Mesenchymal stem cell (in vitro differentiated cells and primary cell): ENCODE measurements at regions not wholly inside any gene's neighbourhood (a gene's known extent, or its start where the extent isn't known, plus 50 kb on each side); places are given as distances from the start of the nearest gene placed in this dataset.

Source experiments
- DNase-seq: peaks from one replicate; pipeline ENCODE4 v3.0.0-alpha.2; 2013
- H2AFZ ChIP-seq: one replicate; pipeline ENCODE4 v1.6.1; 2013; ENCODE audit warnings: low read depth, mild to moderate bottlenecking, control low read depth, inconsistent platforms, low read length, moderate library complexity
- H2AK5ac ChIP-seq: 2 replicates; pipeline ENCODE4 v1.6.1; 2013; ENCODE audit warnings: low read length, moderate library complexity, mild to moderate bottlenecking, inconsistent platforms; ENCODE audit not compliant: severe bottlenecking
- H2BK120ac ChIP-seq: one replicate; pipeline ENCODE4 v1.6.1; 2013; ENCODE audit warnings: low read depth, mild to moderate bottlenecking, inconsistent platforms, low read length, moderate library complexity
- H2BK12ac ChIP-seq, 2 experiments: one replicate each; pipeline ENCODE4 v1.6.1; 2013; ENCODE audit warnings: inconsistent platforms in 2 of 2, low read length in 2 of 2, mild to moderate bottlenecking in 2 of 2, moderate library complexity in 2 of 2, control low read depth in 1 of 2
- H2BK15ac ChIP-seq: one replicate; pipeline ENCODE4 v1.6.1; 2013; ENCODE audit warnings: mild to moderate bottlenecking, low read depth, inconsistent platforms; ENCODE audit not compliant: poor library complexity, severe bottlenecking
- H2BK5ac ChIP-seq: 2 replicates; pipeline ENCODE4 v1.6.1; 2013; ENCODE audit warnings: low read depth, mild to moderate bottlenecking, low read length, control low read depth, inconsistent platforms; ENCODE audit not compliant: poor library complexity, severe bottlenecking
- H3K14ac ChIP-seq, 2 experiments: one replicate each; pipeline ENCODE4 v1.6.1; 2013; ENCODE audit warnings: inconsistent platforms in 2 of 2, low read length in 2 of 2, control low read depth in 1 of 2, mild to moderate bottlenecking in 1 of 2, moderate library complexity in 1 of 2
- H3K18ac ChIP-seq, 2 experiments: one replicate each; pipeline ENCODE4 v1.6.1; 2013; ENCODE audit warnings: inconsistent platforms in 2 of 2, low read length in 2 of 2, control low read depth in 1 of 2, low read depth in 1 of 2, mild to moderate bottlenecking in 1 of 2
- H3K23ac ChIP-seq, 2 experiments: one replicate each; pipeline ENCODE4 v1.6.1; 2013; ENCODE audit warnings: inconsistent platforms in 2 of 2, low read length in 2 of 2, mild to moderate bottlenecking in 2 of 2, moderate library complexity in 2 of 2, control low read depth in 1 of 2
- H3K27ac ChIP-seq: 2 replicates; pipeline ENCODE4 v1.5.1; 2013; ENCODE audit warnings: mild to moderate bottlenecking, moderate library complexity, low read length, control low read depth, inconsistent platforms; ENCODE audit not compliant: poor library complexity, severe bottlenecking
- H3K27me3 ChIP-seq, 2 experiments: 2 replicates each; pipeline versions ENCODE4 v1.6.1 to v1.7.0; 2013; ENCODE audit warnings: low read length in 2 of 2, mild to moderate bottlenecking in 2 of 2, moderate library complexity in 2 of 2, control low read depth in 1 of 2, inconsistent platforms in 1 of 2; ENCODE audit not compliant: control insufficient read depth in 1 of 2, insufficient read depth in 1 of 2
- H3K36me3 ChIP-seq, 2 experiments: 2 replicates each; pipeline versions ENCODE4 v1.6.1 to v1.7.0; 2013; ENCODE audit warnings: low read length in 2 of 2, control low read depth in 1 of 2, inconsistent platforms in 1 of 2, low read depth in 1 of 2, mild to moderate bottlenecking in 1 of 2; ENCODE audit not compliant: insufficient read depth in 2 of 2, control insufficient read depth in 1 of 2
- H3K4ac ChIP-seq, 2 experiments: one replicate each; pipeline ENCODE4 v1.6.1; 2013; ENCODE audit warnings: inconsistent platforms in 2 of 2, low read length in 2 of 2, mild to moderate bottlenecking in 2 of 2, moderate library complexity in 2 of 2, control low read depth in 1 of 2, low read depth in 1 of 2
- H3K4me1 ChIP-seq: 2 replicates; pipeline ENCODE4 v1.6.1; 2013; ENCODE audit warnings: low read depth, low read length, control low read depth; ENCODE audit not compliant: control insufficient read depth, insufficient read depth
- H3K4me2 ChIP-seq: 2 replicates; pipeline ENCODE4 v1.6.1; 2013; ENCODE audit warnings: low read length, mild to moderate bottlenecking, inconsistent platforms; ENCODE audit not compliant: poor library complexity, severe bottlenecking
- H3K4me3 ChIP-seq, 2 experiments: 2 replicates each; pipeline versions ENCODE4 v1.5.1 to v1.7.0; 2013; ENCODE audit warnings: low read length in 2 of 2, mild to moderate bottlenecking in 2 of 2, control low read depth in 1 of 2, low read depth in 1 of 2; ENCODE audit not compliant: insufficient read depth in 1 of 2
- H3K79me1 ChIP-seq: replicated peaks from 2 replicates; pipeline ENCODE4 v1.6.1; 2013; ENCODE audit warnings: mild to moderate bottlenecking, control low read depth, low read length, inconsistent platforms; ENCODE audit not compliant: poor library complexity, severe bottlenecking
- H3K9ac ChIP-seq: 2 replicates; pipeline ENCODE4 v1.7.0; 2013; ENCODE audit warnings: mild to moderate bottlenecking, low read length, moderate library complexity
- H3K9me3 ChIP-seq: 2 replicates; pipeline ENCODE4 v1.7.0; 2013; ENCODE audit warnings: mild to moderate bottlenecking, low read length; ENCODE audit not compliant: control insufficient read depth
- H4K8ac ChIP-seq: one replicate; pipeline ENCODE4 v1.6.1; 2013; ENCODE audit warnings: inconsistent platforms, mild to moderate bottlenecking, low read length, moderate library complexity
- H4K91ac ChIP-seq: one replicate; pipeline ENCODE4 v1.6.1; 2013; ENCODE audit warnings: mild to moderate bottlenecking, low read length, inconsistent platforms
- WGBS: methylation state at CpG from one replicate; pipeline ENCODE4 v1.1.7; 2013; ENCODE audit warnings: mixed read lengths; 5-methylcytosine and 5-hydroxymethylcytosine counted together

DNA sequence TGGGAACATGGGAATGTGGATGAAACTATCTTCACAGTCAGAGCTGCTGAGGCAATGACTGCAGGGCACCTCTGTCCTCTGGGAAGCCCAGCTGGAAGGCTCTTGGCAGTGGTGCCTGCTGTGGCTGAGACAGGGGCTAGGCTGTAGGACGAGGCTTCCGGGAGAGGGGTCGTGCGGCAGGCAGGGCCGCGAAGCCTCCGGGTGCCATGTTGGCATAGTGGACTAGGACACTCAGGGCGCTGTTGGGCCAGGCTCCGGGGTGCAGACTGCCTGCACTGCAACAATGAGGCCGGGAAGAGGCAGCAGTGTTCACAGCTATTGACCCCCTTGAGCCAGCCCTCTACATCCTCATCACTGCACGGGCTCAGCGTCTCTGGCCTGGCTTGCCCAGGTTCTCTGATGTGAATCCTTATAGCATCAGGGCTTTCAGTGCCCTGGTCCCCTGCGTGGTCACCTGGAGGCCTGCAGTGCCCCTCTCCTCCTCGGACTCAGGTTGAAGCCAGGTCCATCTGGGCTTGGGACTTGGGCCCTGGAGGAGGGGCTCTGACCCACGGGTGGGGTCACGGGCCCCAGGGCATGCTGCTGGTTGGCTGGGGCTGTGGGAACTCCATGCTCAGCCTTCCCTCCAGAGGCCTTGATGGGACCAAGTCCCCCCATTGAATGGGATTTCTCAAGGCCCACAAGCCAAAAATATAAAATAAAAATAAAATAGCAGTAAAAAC, 91.6 kb downstream of the TNFRSF13B start:
- H3K18ac ChIP-seq, result no peak overlapping the region
- H3K4me3 ChIP-seq, result no peak overlapping the region
- no peak overlapping the region for H2BK12ac ChIP-seq
- no peak overlapping the region for H3K4me2 ChIP-seq
- H3K9me3 ChIP-seq, result no peaks in the 10 kb centered on the region
- no peak overlapping the region for H2BK120ac ChIP-seq
- DNase-seq, result no peak
- H2AK5ac ChIP-seq, result no peak overlapping the region
- no peak overlapping the region for H3K4ac ChIP-seq
- no peaks in the 10 kb centered on the region for H3K36me3 ChIP-seq
- no peak overlapping the region for H3K27ac ChIP-seq
- peaks cover 0 to 27% of the 10 kb centered on the region in 2 experiments for H3K27me3 ChIP-seq
- no peak overlapping the region for H2AFZ ChIP-seq
- no peak overlapping the region for H4K8ac ChIP-seq
- 92% methylated on average over 16 of the region's 16 CpGs for WGBS
- H2BK5ac ChIP-seq, result no peak overlapping the region
- H3K23ac ChIP-seq, result no peak overlapping the region
- no peak overlapping the region for H3K14ac ChIP-seq
- H3K4me1 ChIP-seq, result peaks cover 3% of the 10 kb centered on the region
- no peak overlapping the region for H3K9ac ChIP-seq
- H3K79me1 ChIP-seq, result no peaks in the 10 kb centered on the region
- H2BK15ac ChIP-seq, result no peak overlapping the region
- H4K91ac ChIP-seq, result no peak overlapping the region

DNA sequence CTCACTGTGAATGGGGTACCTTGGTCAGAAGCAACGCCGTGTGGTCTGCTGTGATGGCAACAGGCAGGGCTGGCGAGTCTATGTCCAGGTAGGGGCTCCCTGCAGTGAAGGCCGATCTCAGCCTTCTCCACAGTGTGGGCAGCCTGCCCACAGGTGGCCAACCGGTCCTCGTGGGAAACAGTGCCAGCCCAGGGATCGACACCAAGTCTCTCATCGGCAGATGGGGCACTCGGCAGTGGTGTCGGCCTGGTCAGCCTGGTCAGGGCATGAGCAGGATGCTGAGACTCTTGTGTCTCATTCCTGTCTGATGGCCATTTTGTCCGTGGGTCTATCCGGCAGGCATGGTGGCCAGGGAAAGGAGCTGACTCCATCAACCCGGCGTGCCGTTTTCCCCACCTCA, 92.2 kb downstream of the TNFRSF13B start:
- Histone ChIP-seq H3K18ac (no peak overlapping the region), H3K36me3 (no peaks in the 10 kb centered on the region), H3K27ac (no peak overlapping the region), H2AFZ (no peak overlapping the region), H3K4me2 (no peak overlapping the region), H3K23ac (no peak overlapping the region), H3K14ac (no peak overlapping the region), H4K8ac (no peak overlapping the region), H2AK5ac (no peak overlapping the region), H3K4me1 (peaks cover 3% of the 10 kb centered on the region), H2BK120ac (no peak overlapping the region), H3K27me3 (peaks cover 0 to 27% of the 10 kb centered on the region in 2 experiments), H3K79me1 (no peaks in the 10 kb centered on the region), H2BK12ac (no peak overlapping the region), H3K4ac (no peak overlapping the region), H3K9me3 (no peaks in the 10 kb centered on the region), H3K4me3 (no peak overlapping the region), H3K9ac (no peak overlapping the region), H4K91ac (no peak overlapping the region), H2BK5ac (no peak overlapping the region), H2BK15ac (no peak overlapping the region)
- WGBS, result 92% methylated on average over 15 of the region's 15 CpGs
- DNase-seq, result no peak

DNA sequence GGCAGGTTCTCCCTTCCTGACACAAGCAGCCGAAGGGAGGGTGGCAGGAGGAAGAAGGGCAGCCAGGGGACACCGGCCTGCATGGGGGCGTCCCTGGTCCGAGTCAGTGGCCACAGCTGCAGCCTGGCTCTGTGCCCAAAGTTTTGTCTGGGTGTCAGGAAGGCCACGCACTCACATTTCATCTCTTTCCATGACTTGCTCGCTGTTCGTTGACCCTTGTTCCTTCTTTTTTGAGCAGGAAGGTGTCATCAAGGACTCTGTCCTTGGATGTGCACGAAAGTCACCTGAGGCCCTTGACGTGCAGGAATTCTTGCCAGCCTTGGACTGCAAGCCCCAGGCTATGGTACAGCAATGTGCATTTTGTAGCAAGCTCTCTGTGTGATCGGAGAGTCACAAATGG, 93.3 kb downstream of the TNFRSF13B start:
- H3K4ac ChIP-seq, result no peak overlapping the region
- no peak overlapping the region for H3K4me2 ChIP-seq
- peaks cover 3% of the 10 kb centered on the region for H3K4me1 ChIP-seq
- H3K27ac ChIP-seq, result no peak overlapping the region
- H2BK15ac ChIP-seq, result no peak overlapping the region
- H2BK5ac ChIP-seq, result no peak overlapping the region
- no peak overlapping the region for H4K91ac ChIP-seq
- H3K36me3 ChIP-seq, result no peaks in the 10 kb centered on the region
- peaks cover 0 to 31% of the 10 kb centered on the region in 2 experiments for H3K27me3 ChIP-seq
- 83% methylated on average over 10 of the region's 10 CpGs for WGBS
- H2BK12ac ChIP-seq, result no peak overlapping the region
- no peaks in the 10 kb centered on the region for H3K79me1 ChIP-seq
- no peak overlapping the region for H3K18ac ChIP-seq
- no peak overlapping the region for H3K4me3 ChIP-seq
- no peak overlapping the region for H4K8ac ChIP-seq
- no peaks in the 10 kb centered on the region for H3K9me3 ChIP-seq
- no peak overlapping the region for H3K14ac ChIP-seq
- H2BK120ac ChIP-seq, result no peak overlapping the region
- H3K9ac ChIP-seq, result no peak overlapping the region
- DNase-seq, result no peak
- H2AK5ac ChIP-seq, result no peak overlapping the region
- no peak overlapping the region for H2AFZ ChIP-seq
- H3K23ac ChIP-seq, result no peak overlapping the region

DNA sequence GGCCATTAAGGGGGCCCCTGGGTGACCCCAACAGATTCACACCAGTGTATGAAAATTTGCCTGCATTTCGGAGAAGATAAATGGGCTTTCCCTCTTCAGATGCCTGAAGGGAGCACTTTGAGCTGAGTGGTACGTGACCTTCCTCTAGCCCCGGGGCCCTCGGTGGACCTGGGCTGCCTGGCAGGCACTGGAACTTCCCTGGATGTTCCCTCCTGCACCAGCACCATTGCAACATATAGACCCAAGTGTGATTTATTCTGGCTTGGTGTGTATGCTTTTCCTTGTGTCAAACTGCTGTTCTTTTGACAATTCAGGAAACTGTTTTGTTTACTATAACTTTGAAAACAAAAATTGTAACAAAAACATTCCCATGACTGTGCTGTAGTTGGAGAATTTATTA, 93.8 kb downstream of the TNFRSF13B start:
- H3K4me2 ChIP-seq, result no peak overlapping the region
- H2BK5ac ChIP-seq, result no peak overlapping the region
- no peak overlapping the region for H4K8ac ChIP-seq
- H3K4me3 ChIP-seq, result no peak overlapping the region
- H2BK12ac ChIP-seq, result no peak overlapping the region
- no peak overlapping the region for H2BK15ac ChIP-seq
- no peak overlapping the region for H3K4ac ChIP-seq
- no peak for DNase-seq
- H4K91ac ChIP-seq, result no peak overlapping the region
- no peaks in the 10 kb centered on the region for H3K36me3 ChIP-seq
- no peak overlapping the region for H2AFZ ChIP-seq
- H3K14ac ChIP-seq, result no peak overlapping the region
- no peaks in the 10 kb centered on the region for H3K79me1 ChIP-seq
- no peaks in the 10 kb centered on the region for H3K9me3 ChIP-seq
- peaks cover 3% of the 10 kb centered on the region for H3K4me1 ChIP-seq
- H3K27me3 ChIP-seq, result peaks cover 0 to 33% of the 10 kb centered on the region in 2 experiments
- no peak overlapping the region for H2AK5ac ChIP-seq
- H3K23ac ChIP-seq, result no peak overlapping the region
- WGBS, result 82% methylated on average over 4 of the region's 4 CpGs
- H3K27ac ChIP-seq, result no peak overlapping the region
- H2BK120ac ChIP-seq, result no peak overlapping the region
- H3K18ac ChIP-seq, result no peak overlapping the region
- H3K9ac ChIP-seq, result no peak overlapping the region
